OCI-M1 (cell line): ENCODE measurements at regions not wholly inside any gene's neighbourhood (a gene's known extent, or its start where the extent isn't known, plus 50 kb on each side); places are given as distances from the start of the nearest gene placed in this dataset.
"Not testable (repeated sequence)": the region's sequence is repeated elsewhere in the genome, so short reads cannot be mapped to it uniquely, and the experiment has no call there.

Source experiments
- DNase-seq: peaks from one replicate; lab custom pipeline; 2025; lab: John Stamatoyannopoulos, UW

- DNase-seq: not testable (repeated sequence)
Observed at GRCh38 chr12:9308745-9309144, 100.5 kb upstream of the PZP start.

GRCh38 chr12:9308163-9308562, 100.0 kb upstream of the PZP start:
- DNase-seq: not testable (repeated sequence)

GRCh38 chr12:9307255-9307654, 99.1 kb upstream of the PZP start:
- DNase-seq: not testable (repeated sequence)

GRCh38 chr12:9306004-9306403, 97.8 kb upstream of the PZP start:
- not testable (repeated sequence) for DNase-seq

GRCh38 chr12:9304540-9304939, 96.3 kb upstream of the PZP start:
- DNase-seq: not testable (repeated sequence)

GRCh38 chr12:9295872-9296271, 87.7 kb upstream of the PZP start:
- not testable (repeated sequence) for DNase-seq

GRCh38 chr12:9294072-9294620, 86.0 kb upstream of the PZP start:
- not testable (repeated sequence) for DNase-seq

- not testable (repeated sequence) for DNase-seq
Observed at GRCh38 chr12:9293391-9293790, 85.2 kb upstream of the PZP start.

- not testable (repeated sequence) for DNase-seq
Observed at GRCh38 chr12:9289984-9290383, 81.8 kb upstream of the PZP start.

GRCh38 chr12:9284724-9285123, 76.5 kb upstream of the PZP start:
- DNase-seq: not testable (repeated sequence)

GRCh38 chr12:9284197-9284596, 76.0 kb upstream of the PZP start:
- DNase-seq: not testable (repeated sequence)

GRCh38 chr12:9283346-9284095, 75.3 kb upstream of the PZP start:
- peak; percentile 80 for DNase-seq

GRCh38 chr12:9276990-9277389, 68.8 kb upstream of the PZP start:
- no peak for DNase-seq

GRCh38 chr12:9273276-9273675, 65.1 kb upstream of the PZP start:
- no peak for DNase-seq

- DNase-seq: no peak
Observed at GRCh38 chr12:9271875-9272274, 63.7 kb upstream of the PZP start.

- DNase-seq: no peak
Observed at GRCh38 chr12:9264546-9264945, 56.4 kb upstream of the PZP start.

- peak; percentile 55 for DNase-seq
Observed at GRCh38 chr12:9260931-9261330, 52.7 kb upstream of the PZP start.

- no peak for DNase-seq
Observed at GRCh38 chr12:9258676-9259075, 50.5 kb upstream of the PZP start.
